ENCODE measurements at regions not wholly inside any gene's neighbourhood (a gene's known extent, or its start where the extent isn't known, plus 50 kb on each side); places are given as distances from the start of the nearest gene placed in this dataset.

DNA sequence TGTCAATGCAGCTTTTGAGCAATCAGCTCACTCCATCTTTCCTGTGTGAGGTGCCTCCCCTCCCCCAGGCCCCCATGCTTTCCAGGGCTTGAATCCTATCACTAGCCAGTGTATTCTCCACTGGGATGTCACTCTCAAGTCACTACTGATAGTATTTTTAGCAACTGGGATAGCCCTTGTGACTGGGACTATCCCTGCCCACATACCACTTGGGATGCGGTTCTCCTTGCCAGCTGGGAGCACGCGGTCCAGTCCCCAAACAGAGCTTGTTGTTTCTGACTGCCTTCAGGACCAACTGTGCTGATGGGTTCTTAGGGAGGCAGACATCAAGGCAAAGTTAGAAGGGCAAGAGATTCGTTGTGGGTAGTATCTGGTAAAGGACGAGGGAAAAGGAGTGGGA is 134.9 kb downstream of the FAM161A start:
- Mint-ChIP-seq H3K36me3 (ENCODE audit: insufficient read depth) (peaks cover 1% of the 10 kb centered on the region), H3K27ac (ENCODE audit: low read depth) (no peak overlapping the region), H3K4me3 (no peak overlapping the region), H3K4me1 (no peaks in the 10 kb centered on the region), H3K27me3 (no peaks in the 10 kb centered on the region), H3K9me3 (no peaks in the 10 kb centered on the region)
- DNase-seq (ENCODE audit: low spot score in 2 of 2) (no peak), ATAC-seq (replicated peaks; ENCODE audit: extremely low read depth, poor library complexity, severe bottlenecking) (no peak)

DNA sequence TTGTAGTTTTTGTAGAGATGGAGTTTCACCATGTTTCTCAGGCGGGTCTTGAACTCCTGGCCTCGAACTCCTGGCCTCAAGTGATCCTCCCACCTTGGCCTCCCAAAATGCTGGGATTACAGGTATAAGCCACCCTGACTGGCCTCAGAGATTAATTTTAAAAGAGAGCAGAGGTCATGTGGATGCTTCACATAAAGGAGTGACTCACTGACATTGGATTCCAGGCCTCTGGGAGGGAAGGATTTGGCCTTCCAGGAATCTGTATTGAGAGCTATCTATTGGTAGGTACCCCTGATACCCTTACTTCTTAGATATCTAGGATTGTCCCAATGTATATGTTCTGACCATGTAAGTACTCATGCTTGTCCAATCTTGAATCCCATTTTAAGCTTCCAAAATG is 138.4 kb downstream of the FAM161A start:
- DNase-seq (ENCODE audit: low spot score in 2 of 2) (no peak), ATAC-seq (replicated peaks; ENCODE audit: extremely low read depth, poor library complexity, severe bottlenecking) (no peak)
- H3K4me3 Mint-ChIP-seq = no peak overlapping the region
- H3K27ac Mint-ChIP-seq (ENCODE audit: low read depth) = no peak overlapping the region
- peaks cover under 1% of the 10 kb centered on the region for H3K36me3 Mint-ChIP-seq (ENCODE audit: insufficient read depth)
- no peaks in the 10 kb centered on the region for H3K4me1 Mint-ChIP-seq
- no peaks in the 10 kb centered on the region for H3K9me3 Mint-ChIP-seq
- H3K27me3 Mint-ChIP-seq = no peaks in the 10 kb centered on the region

DNA sequence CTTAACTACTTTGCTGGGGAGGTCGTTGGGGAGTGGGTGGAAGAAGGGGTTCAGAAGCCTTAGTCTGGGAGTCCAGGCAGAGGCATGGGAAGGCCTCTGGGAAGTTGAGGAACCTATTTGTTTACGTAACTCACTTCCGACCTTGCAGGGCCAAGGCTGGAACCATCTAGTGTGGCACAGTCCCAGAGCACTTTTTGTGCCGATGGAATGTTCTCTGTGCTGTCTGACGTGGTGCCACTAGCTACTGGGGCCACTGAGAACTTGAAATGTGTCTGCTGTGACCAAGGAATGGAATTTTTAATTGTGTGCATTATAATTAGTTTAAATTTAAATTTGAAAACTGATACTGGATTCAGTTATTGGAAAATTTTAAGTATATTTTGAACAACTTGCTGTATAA is 139.7 kb downstream of the FAM161A start:
- Mint-ChIP-seq H3K27ac (ENCODE audit: low read depth) (no peak overlapping the region), H3K27me3 (no peaks in the 10 kb centered on the region), H3K36me3 (ENCODE audit: insufficient read depth) (no peaks in the 10 kb centered on the region), H3K9me3 (no peaks in the 10 kb centered on the region), H3K4me3 (no peak overlapping the region), H3K4me1 (no peaks in the 10 kb centered on the region)
- ATAC-seq (replicated peaks; ENCODE audit: extremely low read depth, poor library complexity, severe bottlenecking) = no peak
- DNase-seq (ENCODE audit: low spot score in 2 of 2) = no peak

DNA sequence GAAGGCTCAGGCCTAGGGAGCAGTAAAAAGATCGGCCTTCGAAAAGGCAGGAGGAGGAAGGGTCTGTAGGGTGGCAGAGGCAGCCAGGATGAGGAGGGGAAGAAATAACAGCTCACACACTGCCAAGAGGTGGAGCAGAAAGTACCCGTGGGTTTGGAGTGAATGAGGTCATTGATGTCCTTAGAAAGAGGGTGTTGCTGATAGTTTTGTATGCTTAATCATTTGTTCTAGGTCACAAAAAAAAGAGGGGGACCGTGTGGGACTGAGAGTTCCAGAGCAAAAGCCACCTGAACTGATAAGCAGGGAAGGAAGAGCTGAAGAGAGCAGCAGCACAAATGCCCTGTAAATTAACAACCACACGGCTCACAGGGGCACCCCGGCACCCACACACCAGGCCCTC is 140.4 kb downstream of the FAM161A start:
- no peak overlapping the region for H3K4me3 Mint-ChIP-seq
- ATAC-seq (replicated peaks; ENCODE audit: extremely low read depth, poor library complexity, severe bottlenecking) (no peak), DNase-seq (ENCODE audit: low spot score in 2 of 2) (no peak)
- H3K27me3 Mint-ChIP-seq = no peaks in the 10 kb centered on the region
- H3K27ac Mint-ChIP-seq (ENCODE audit: low read depth) = no peak overlapping the region
- no peaks in the 10 kb centered on the region for H3K4me1 Mint-ChIP-seq
- no peaks in the 10 kb centered on the region for H3K36me3 Mint-ChIP-seq (ENCODE audit: insufficient read depth)
- no peaks in the 10 kb centered on the region for H3K9me3 Mint-ChIP-seq

- Mint-ChIP-seq H3K4me3 (no peak overlapping the region), H3K36me3 (ENCODE audit: insufficient read depth) (no peaks in the 10 kb centered on the region), H3K9me3 (no peaks in the 10 kb centered on the region), H3K27me3 (no peaks in the 10 kb centered on the region), H3K4me1 (no peaks in the 10 kb centered on the region), H3K27ac (ENCODE audit: low read depth) (no peak overlapping the region)
- ATAC-seq (replicated peaks; ENCODE audit: extremely low read depth, poor library complexity, severe bottlenecking) (no peak), DNase-seq (ENCODE audit: low spot score in 2 of 2) (no peak)
These were observed 141.8 kb downstream of the FAM161A start for GRCh38 chr2:61712060-61712459.

- DNase-seq (ENCODE audit: low spot score in 2 of 2) (no peak), ATAC-seq (replicated peaks; ENCODE audit: extremely low read depth, poor library complexity, severe bottlenecking) (no peak)
- H3K4me1 Mint-ChIP-seq = no peaks in the 10 kb centered on the region
- H3K36me3 Mint-ChIP-seq (ENCODE audit: insufficient read depth) = no peaks in the 10 kb centered on the region
- no peak overlapping the region for H3K27ac Mint-ChIP-seq (ENCODE audit: low read depth)
- no peaks in the 10 kb centered on the region for H3K27me3 Mint-ChIP-seq
- no peaks in the 10 kb centered on the region for H3K9me3 Mint-ChIP-seq
- no peak overlapping the region for H3K4me3 Mint-ChIP-seq
These were observed 143.1 kb downstream of the FAM161A start for GRCh38 chr2:61710711-61711110.

- no peak overlapping the region for H3K27ac Mint-ChIP-seq (ENCODE audit: low read depth)
- H3K27me3 Mint-ChIP-seq = no peaks in the 10 kb centered on the region
- no peak overlapping the region for H3K4me3 Mint-ChIP-seq
- no peak for ATAC-seq (replicated peaks; ENCODE audit: extremely low read depth, poor library complexity, severe bottlenecking)
- no peaks in the 10 kb centered on the region for H3K9me3 Mint-ChIP-seq
- no peaks in the 10 kb centered on the region for H3K36me3 Mint-ChIP-seq (ENCODE audit: insufficient read depth)
- no peaks in the 10 kb centered on the region for H3K4me1 Mint-ChIP-seq
- DNase-seq (ENCODE audit: low spot score in 2 of 2) = no peak
These were observed 145.6 kb downstream of the FAM161A start for GRCh38 chr2:61707984-61708852.

DNA sequence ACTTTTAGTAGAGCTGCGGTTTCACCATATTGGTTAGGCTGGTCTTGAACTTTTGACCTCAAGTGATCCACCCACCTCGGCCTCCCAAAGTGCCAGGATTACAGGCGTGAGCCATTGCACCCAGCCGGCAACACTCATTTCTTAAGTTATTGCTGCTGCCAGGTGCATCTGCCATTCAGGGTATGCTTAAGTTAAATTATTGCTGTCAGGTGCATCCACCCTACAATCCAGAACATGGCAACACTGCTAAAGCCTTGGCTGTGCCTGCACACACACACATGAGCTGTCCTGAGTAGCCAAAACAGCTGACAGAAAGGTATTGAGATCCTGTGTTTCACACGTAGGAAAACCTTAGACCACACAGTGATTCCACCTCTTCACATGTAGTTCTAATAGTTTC is 148.2 kb downstream of the FAM161A start:
- H3K27ac Mint-ChIP-seq (ENCODE audit: low read depth) = no peak overlapping the region
- no peak overlapping the region for H3K4me3 Mint-ChIP-seq
- H3K4me1 Mint-ChIP-seq = no peaks in the 10 kb centered on the region
- H3K27me3 Mint-ChIP-seq = no peaks in the 10 kb centered on the region
- H3K9me3 Mint-ChIP-seq = no peaks in the 10 kb centered on the region
- ATAC-seq (replicated peaks; ENCODE audit: extremely low read depth, poor library complexity, severe bottlenecking) (no peak), DNase-seq (ENCODE audit: low spot score in 2 of 2) (no peak)
- H3K36me3 Mint-ChIP-seq (ENCODE audit: insufficient read depth) = no peaks in the 10 kb centered on the region

- H3K4me3 Mint-ChIP-seq = no peak overlapping the region
- DNase-seq (ENCODE audit: low spot score in 2 of 2) (no peak), ATAC-seq (replicated peaks; ENCODE audit: extremely low read depth, poor library complexity, severe bottlenecking) (no peak)
- H3K27me3 Mint-ChIP-seq = no peaks in the 10 kb centered on the region
- H3K9me3 Mint-ChIP-seq = no peaks in the 10 kb centered on the region
- no peaks in the 10 kb centered on the region for H3K36me3 Mint-ChIP-seq (ENCODE audit: insufficient read depth)
- H3K4me1 Mint-ChIP-seq = no peaks in the 10 kb centered on the region
- H3K27ac Mint-ChIP-seq (ENCODE audit: low read depth) = peak overlapping the region; percentile 7
These were observed 149.5 kb downstream of the FAM161A start for GRCh38 chr2:61704364-61704763.

DNA sequence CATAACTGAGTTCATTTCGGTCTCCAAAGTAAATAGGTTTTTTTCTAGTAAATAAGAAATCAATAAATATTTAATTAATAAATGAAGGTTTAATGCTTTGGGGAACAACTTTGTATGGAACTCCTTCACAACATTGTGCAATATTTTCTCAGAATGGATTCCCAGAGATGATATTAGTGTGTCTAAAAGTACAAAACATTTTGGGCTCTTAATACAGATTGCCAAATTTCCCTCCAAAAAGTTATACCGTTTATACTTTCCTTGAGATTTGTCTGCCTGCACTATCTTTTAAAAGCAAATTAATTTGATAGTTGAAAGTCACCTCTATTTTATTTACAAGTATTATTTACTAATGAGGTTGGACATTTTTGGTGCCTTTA is 151.8 kb downstream of the FAM161A start:
- Mint-ChIP-seq H3K27me3 (no peaks in the 10 kb centered on the region), H3K27ac (ENCODE audit: low read depth) (no peak overlapping the region), H3K4me1 (no peaks in the 10 kb centered on the region)

DNA sequence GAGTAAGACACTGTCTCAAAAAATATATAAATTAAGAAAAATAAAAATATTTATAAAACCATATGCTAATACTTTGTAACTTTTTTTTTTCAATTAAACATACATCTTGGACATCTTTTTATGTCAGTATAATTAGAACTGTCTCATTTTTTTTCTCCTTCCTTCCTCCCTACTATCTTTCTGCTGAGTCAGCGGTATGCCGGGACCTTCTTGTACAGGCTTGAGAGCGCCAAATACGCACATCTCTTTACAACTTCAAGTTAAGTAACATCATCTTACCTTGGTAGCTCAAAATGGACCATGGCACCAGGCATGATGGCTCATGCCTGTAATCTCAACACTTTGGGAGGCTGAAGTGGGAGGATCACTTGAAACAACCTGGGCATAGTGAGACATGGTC is 153.4 kb downstream of the FAM161A start:
- Mint-ChIP-seq H3K36me3 (ENCODE audit: insufficient read depth) (no peaks in the 10 kb centered on the region), H3K4me1 (peaks cover 2% of the 10 kb centered on the region), H3K27me3 (no peaks in the 10 kb centered on the region), H3K4me3 (no peak overlapping the region), H3K9me3 (no peaks in the 10 kb centered on the region), H3K27ac (ENCODE audit: low read depth) (no peak overlapping the region)
- ATAC-seq (replicated peaks; ENCODE audit: extremely low read depth, poor library complexity, severe bottlenecking) = no peak
- no peak for DNase-seq (ENCODE audit: low spot score in 2 of 2)

More for the DNA sequence above, 151.8 kb downstream of the FAM161A start:
- no peaks in the 10 kb centered on the region for H3K9me3 Mint-ChIP-seq
- ATAC-seq (replicated peaks; ENCODE audit: extremely low read depth, poor library complexity, severe bottlenecking) = no peak
- no peak overlapping the region for H3K4me3 Mint-ChIP-seq
- H3K36me3 Mint-ChIP-seq (ENCODE audit: insufficient read depth) = no peaks in the 10 kb centered on the region
- no peak for DNase-seq (ENCODE audit: low spot score in 2 of 2)

DNA sequence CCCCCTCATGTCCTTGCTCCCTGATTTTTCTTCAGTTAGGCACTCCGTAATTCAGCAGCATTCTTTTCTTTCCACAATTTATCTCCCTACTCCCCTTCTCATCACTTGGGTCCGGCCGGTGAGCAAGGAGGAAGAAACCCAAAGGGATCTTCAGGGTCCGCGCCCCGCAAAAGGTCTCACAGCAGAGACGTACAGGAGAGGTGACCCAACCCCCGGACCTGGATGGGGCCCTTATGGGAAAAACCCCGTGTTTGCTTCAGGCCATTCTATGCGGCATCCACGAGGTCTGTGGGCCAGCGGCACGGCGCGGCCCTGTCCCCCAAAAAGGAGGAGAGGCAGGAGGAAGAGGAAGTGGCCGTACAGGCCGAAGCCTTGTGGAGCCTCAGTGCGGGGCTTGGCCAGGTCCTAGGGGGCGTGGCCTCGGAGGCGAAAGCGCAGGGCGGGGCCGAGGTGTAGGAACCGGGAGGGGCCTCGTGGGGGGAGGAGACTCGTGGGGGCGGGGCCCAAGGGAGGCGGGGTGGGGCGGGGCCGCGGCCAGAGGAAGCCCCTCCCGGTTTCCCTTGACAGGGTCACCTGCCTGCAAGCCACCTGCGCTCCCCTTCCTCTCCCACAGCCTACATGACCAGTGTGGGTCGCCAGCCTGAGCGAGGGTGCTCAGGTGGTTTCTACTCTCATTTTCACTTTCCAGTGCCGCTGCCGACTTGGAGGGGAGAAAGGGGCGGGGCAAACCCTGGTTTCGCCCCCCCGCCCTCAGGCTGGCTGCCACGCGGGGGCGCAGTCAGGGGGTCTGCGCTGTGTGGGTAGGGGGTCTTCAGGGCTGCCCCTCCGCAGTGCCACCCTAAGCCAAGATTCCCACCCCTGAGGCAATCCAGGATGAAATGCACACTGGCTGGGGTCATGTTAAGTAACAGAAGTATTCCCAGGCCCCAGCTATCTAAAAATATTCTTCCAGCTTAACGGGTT is 156.4 kb upstream of the XPO1 start:
- peak; percentile 68 to 74 for DNase-seq (ENCODE audit: low spot score in 2 of 2)
- H3K9me3 Mint-ChIP-seq = no peaks in the 10 kb centered on the region
- H3K36me3 Mint-ChIP-seq (ENCODE audit: insufficient read depth) = peaks cover 3% of the 10 kb centered on the region
- peak overlapping the region; percentile 90 for H3K4me3 Mint-ChIP-seq
- peak overlapping the region; percentile 90 for H3K27ac Mint-ChIP-seq (ENCODE audit: low read depth)
- H3K4me1 Mint-ChIP-seq = peaks cover 13% of the 10 kb centered on the region
- no peaks in the 10 kb centered on the region for H3K27me3 Mint-ChIP-seq
- ATAC-seq (replicated peaks; ENCODE audit: extremely low read depth, poor library complexity, severe bottlenecking) = peak; percentile 72

- Mint-ChIP-seq H3K27me3 (no peaks in the 10 kb centered on the region), H3K36me3 (ENCODE audit: insufficient read depth) (peaks cover 3% of the 10 kb centered on the region), H3K9me3 (no peaks in the 10 kb centered on the region), H3K4me1 (peaks cover 13% of the 10 kb centered on the region), H3K4me3 (peak overlapping the region; percentile 90), H3K27ac (ENCODE audit: low read depth) (peak overlapping the region; percentile 90)
- ATAC-seq (replicated peaks; ENCODE audit: extremely low read depth, poor library complexity, severe bottlenecking) = no peak
- no peak for DNase-seq (ENCODE audit: low spot score in 2 of 2)
These were observed 155.6 kb upstream of the XPO1 start for GRCh38 chr2:61693744-61694143.

Measured in central memory CD8-positive, alpha-beta T cell (primary cell).